CD4-positive, alpha-beta T cell treated with Interleukin-4 for 1 hour (primary cell): ENCODE measurements at regions not wholly inside any gene's neighbourhood (a gene's known extent, or its start where the extent isn't known, plus 50 kb on each side); places are given as distances from the start of the nearest gene placed in this dataset.

Experiments used
- DNase-seq, 2 donors: peaks; one replicate each; pipeline ENCODE4 v3.0.0-alpha.2; 2020 to 2022

DNA sequence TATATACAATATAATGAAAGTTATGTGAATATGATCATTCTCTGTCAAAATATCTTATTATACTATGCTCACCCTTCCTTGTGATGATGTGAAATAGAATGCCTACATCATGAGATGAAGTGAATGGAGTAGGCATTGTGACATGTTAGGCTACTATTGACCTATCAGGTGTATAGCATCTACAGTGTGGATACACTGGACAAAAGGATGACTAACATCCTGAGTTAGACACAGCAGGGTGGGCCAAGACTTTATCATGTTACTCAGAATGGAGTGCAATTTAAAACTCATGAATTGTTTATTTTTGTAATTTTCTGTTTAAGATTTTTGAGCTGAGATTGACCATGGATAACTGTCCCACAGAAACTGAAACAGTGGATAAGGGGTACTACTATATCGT lies 53.4 kb upstream of the NAV3 start:
- no peak for DNase-seq

DNA sequence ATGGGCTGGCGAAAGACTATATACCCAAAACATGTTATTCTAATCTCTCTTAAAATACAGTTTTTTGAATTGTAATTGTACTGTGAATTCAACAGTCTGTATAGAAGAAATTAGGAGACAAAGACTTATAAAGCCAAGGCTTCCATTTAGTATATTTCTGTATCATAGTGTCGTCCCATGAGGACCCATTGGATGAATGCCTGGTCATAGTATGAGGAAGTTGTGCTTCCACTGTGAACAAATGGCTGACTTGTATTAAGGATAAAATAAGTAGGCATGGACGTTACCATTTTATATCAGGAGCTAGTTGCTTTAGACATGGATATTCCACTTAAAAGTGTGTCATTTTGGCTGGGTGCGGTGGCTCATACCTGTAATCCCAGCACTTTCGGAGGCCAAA lies 55.9 kb upstream of the NAV3 start:
- no peak for DNase-seq

DNA sequence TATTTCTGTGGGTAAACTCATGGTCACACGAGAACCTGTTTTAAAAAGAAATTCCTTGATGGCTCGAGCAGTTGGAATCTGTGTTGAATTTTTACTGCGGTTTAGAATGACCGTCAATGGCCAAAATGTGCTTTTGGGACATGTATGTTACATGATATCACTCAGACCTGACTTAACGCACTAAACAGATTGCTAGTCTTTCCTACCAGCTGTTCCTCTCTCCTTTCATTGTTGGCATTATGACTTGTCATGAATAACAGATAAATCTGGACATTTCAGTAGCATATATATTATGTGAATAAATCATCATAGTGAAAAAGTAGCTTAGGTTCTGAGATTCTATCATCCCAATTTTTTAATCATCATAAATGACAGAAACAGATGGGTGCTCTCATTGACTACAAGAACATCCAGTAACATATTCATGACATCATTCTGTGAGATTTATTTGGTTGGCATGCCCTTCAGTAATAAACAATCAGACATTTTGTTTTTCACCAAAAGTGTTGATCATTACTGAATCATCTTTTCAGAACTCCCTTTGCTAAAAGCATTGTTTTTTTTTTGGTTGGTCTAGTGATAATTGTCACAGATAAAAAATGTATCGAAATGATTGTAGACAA lies 57.9 kb upstream of the NAV3 start:
- DNase-seq, result no peak

DNA sequence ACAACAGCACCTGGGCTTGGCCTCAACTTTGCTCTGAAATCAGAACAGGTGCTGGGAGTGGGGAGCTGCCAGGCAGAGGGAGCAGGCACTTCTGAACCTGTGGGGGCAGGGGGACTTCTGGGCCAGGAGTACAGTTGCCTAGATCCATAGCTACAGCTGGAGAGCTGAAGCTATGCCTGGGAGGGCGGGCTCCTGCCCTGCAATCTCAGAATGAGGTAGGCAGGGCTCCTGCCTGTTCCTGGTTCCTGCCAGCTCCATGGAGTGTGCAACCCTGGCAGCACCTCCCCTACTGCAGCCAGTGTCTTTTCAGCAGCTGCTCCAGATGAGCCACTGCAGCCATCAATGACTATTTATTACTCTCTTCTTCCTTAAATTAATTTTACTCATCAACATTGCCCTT lies 62.1 kb upstream of the NAV3 start:
- DNase-seq, result no peak

DNA sequence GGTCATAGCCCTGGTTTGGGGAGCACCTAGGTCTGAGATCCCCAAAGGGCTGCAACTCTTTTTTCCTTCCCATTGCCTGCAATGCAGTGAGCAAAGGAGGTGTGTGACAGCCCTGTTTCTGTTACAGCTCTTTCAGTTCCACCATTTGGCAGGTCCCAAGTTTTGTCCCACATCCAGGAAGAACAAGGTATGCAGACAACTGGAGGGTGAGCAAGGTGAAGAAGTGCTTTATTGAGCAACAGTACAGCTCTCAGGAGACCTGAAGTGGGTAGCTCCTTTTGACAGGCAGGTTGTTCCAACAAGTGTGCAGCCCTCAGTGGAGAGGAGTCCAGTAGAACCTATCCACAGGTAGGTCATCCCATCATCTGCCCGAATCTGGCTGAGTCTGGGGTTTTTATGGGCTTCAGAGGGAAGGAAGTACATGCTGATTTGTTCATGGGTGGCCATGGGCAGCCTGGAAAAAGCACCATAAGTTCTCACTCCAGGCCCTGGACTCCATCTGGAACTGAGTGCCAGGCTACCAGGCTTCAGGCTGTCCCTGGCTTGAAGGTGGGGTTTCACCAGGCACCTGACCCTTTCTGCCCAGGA lies 62.8 kb upstream of the NAV3 start:
- DNase-seq, result no peak

DNA sequence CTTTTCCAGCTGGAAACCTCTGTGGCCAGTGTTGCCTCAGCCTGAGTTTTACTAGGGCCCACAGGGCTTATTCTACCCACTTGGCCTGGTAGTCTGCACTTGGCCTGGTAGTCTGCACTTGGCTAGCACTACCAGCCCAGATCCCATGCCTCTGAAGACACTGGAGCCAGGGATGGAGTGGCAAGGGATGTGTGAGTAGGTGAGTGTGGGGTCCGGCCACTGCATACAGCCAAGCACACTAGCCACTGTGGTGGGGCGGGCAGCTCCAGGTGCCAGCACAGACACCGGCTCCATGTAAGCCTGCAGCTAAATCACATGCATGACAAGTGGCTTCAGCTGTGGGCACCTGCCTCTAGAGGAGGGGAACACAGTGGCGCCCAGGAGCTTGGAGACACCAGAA lies 63.4 kb upstream of the NAV3 start:
- no peak for DNase-seq

DNA sequence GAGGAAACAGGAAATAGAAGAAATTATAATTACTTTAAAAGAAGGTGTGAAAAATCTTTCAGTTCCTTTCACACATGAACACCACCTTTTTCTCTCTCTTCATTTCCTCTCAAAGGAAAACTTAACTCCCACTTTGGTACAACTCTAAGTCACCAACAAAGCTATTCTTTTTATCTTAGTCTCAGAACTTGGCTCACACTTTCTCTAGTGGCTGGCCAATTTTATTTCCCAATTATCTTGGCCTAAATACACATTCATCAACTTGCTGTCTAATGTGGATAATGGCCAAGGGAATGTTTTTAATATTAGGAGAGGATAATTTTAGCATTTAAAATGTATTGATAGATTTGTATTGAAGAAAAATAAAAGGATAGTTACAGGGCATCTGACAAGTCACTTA lies 64.5 kb upstream of the NAV3 start:
- no peak for DNase-seq

DNA sequence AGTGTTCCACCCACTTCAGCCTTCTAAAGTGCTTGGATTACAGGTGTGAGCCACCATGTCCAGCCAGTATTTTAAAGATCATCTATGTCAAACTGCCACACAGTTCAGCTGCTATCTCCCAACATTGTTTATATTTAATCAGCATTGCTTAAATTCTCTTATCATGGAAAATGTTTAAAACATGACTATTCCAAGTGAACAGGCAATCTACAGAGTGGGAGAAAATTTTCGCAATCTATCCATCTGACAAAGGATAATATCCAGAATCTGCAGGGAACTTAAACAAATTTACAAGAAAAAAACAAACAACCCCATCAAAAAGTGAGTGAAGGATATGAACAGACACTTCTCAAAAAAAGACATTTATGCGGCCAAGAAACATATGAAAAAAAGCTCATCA lies 69.4 kb upstream of the NAV3 start:
- DNase-seq, result no peak

DNA sequence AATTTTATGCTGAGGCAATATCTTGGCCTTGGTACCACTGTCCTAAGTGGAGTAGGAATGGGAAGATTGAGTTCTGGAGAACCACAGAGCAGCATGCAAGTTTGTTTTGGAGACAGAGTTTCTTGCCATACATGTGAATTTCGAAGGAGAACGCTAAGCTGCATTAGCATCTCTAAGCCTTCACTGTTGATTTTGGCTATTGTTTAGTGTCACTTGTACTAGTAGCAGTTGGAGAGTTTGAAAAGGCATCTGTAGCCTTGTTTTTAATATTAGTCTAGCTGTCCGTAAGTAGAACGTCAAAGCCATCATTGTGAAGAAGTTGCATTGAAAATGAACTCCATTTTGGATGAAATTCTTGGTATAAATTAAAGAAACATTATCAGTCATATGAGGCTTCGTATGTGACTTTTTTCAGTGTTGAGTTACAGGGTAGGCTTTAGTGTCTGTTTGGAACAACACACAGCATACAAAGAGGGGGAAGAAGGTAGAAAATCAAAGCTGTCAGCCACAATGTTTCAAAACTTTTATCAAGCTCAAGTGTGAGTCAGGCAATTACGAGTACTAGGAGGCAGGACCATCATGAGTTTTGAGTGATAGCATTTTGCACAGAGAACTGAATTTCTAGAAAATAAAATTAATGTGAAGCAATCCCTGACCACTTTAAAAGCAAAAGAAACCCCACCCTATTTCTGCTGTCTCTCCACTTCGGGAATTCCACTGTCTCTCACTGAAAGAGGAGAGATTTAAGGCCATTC lies 70.2 kb upstream of the NAV3 start:
- no peak for DNase-seq

DNA sequence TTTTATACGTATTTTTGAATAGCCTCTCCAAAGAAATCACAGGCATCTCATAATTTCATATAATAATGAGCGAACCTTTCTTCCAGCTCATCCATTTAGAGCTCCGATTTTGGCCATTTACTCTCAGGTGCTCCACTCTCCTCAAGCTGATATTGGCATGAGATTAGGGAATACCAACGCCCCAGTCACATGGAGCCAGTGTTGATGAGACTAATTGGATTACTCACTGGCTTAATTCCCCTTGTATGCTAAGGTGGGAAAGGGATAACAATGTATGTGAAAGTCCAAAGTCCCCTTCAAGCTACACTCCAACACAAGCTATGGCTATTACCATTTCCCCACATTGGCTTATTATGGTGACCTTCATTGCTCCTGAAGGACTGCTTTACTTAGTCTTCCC lies 76.6 kb upstream of the NAV3 start:
- DNase-seq, result no peak

DNA sequence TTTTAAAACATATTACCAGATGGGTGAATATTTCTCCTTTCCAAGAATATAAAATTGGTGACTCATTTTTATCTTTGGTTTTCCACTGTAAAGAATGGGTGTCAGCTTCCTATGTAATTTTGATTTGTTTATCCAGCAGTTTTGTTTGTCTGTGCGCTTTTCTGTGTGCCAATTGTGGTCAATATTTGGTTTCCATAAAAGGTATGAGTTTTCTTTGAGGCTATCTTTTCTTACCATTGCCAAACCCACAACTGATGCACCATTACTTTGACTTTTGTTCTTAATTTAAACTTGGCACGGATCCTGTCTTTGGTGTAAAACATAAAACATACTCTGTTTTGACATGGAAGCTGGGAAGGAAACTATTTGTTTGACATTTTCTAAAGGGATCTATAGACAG lies 78.8 kb upstream of the NAV3 start:
- no peak for DNase-seq

DNA sequence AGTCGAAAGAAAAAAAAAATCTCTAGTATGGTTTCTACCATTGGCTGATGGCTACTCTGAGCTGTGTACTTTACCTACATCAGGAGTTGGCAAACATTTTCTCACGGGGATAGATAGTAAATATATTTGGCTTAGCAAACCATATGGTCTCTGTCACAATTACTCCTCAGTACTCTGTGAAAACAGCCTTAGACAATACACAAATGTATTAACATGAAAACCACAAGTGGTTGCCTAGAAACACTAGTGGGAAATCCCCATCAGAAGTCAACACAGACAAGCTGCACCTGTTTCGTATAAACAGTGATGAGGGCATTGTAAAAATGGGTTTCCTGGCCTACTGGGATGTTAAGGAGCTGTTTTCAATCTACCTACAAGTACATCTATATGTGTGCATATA lies 84.6 kb upstream of the NAV3 start:
- peak in 1 of 2 donors; percentile 1 for DNase-seq

DNA sequence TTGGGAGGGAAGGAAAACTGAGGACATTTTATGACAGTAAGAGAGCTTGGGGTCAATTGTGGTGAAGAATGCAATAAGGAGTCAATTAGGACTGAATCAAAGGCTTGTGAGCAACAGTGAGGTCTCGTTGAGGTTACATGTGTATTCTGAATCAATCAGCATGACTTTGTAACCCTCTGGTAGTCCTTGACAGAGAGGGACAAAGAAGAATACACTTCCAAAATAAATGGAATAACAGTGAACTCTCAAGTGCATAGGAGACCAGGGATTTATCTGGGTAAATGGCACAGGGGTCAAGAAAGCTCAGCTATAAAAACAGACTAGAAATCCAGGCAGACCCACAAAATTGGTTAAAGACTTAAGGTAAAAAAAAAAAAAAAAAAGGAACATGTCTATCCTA lies 85.1 kb upstream of the NAV3 start:
- DNase-seq, result no peak

DNA sequence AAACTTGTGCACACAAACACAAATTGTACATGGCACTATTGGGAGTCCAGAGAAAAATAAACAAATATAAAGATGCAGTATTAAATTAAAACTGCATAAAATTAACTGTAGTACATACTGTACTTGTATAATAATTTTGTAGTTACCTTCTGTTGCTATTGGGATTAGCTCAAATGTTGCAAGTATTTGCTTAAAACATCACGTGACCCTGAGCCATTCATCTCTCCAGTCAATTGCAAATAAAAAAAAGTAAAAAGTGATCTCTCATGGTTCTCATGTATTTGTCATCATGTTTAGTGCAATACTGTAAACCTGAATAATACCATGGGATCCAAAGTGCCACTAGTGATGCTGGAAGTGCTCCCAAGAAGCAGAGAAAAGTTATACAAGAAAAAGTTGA lies 88.1 kb upstream of the NAV3 start:
- DNase-seq, result no peak

DNA sequence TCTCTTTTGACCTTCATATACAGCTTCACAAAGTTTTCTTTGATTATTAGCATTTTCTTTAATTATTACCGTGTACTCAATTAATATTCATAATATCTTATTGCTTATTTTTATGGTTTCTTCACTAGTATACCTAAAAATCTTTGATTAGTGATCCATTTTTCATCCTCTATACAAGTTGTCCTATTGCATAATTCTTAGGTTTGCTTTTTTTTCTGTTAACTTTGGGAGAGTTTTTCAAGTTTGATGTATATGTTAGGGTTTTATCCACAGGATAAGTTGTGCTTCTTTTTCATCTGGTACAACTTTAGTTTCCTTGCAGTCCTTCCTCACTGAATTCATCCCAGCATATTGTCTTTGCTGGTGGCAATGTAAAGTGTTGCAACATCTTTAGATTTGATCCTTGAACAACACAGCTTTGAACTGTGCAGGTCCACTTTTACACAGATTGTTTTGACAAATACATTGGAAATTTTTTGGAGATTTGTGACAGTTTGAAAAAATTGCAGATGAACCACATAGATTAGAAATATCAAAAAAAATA lies 88.6 kb upstream of the NAV3 start:
- DNase-seq, result no peak

DNA sequence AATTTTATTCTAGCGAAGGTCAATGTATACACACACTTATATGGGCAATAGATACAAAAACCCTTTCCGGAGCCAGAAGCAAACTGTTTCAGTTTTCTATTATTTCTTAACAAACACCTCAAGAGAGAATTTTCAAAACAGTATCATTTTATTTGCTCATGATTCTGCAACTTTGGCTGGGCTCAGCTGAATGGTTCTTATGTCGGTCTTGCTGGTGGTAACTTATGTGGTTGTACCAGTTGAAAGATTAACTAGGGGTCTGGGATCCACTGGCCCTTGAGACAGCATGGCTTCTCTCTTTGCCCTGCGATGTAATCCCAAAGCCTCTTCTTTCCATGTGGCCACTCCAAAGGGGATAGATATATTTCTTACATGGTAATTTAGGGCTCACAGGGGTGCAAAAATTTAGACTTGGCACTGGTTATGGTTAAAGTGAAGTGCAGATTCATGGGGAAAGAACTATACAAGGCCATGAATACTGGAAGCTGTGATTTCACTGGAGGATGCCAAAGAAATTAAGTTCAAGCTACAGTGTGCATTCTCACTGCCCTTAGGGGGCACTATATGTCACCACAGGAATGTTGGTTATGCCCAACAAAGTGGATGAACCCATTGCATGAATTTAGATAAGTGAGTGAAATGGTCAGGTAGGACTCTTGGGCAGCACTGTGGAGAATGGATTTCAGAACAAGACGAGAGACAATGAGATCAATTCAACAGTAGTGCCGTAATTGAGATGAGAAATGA lies 94.3 kb upstream of the NAV3 start:
- no peak for DNase-seq

DNA sequence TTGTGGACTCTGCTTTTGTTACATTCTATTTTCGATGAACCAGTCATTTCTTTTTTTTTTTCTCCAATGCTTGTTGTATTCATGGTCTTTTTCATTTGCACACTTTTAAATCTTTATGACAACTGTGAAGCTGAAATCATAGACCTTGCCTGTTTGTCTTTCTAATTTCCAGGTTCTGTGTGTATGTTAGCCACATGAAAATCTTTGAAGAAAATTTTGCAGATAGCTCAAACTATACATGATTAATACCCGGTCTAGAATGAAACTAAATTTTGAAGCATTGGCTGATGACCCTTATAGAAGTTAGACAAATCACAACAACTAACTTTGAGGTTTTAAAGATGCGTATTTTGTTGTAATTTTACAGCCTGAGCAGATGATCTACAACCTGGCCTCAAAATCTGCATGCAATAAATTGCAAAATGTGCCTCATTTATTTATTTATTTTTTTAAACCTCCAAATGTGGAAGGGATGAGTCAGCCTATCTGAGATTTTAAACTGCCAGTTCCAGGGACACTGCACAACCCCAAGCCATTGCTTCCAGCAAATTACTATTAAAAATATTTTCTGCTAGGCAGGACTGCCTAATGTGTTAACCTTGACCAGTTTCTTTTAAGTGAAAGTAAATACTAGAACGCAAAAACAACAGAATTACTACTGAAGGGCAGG lies 96.3 kb upstream of the NAV3 start:
- no peak for DNase-seq

DNA sequence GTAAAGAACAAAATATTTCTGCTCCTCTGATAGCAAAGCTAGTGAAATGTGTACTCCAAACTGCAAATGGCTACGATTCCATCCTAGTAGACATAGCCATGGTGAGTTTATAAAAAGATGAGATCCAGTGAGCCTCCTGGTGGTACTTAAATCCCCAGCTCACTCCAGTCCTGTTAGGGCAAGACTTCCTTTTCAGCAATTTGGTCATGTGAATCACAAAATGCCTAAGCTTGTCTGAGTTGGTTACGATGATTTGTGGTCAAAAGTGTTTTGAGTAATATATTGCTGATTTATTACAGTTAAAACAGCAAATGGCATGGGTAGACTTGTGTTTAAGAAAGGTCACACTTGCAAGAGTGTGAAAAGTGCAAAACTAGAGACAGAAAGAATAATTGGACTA lies 102.7 kb upstream of the NAV3 start:
- no peak for DNase-seq

DNA sequence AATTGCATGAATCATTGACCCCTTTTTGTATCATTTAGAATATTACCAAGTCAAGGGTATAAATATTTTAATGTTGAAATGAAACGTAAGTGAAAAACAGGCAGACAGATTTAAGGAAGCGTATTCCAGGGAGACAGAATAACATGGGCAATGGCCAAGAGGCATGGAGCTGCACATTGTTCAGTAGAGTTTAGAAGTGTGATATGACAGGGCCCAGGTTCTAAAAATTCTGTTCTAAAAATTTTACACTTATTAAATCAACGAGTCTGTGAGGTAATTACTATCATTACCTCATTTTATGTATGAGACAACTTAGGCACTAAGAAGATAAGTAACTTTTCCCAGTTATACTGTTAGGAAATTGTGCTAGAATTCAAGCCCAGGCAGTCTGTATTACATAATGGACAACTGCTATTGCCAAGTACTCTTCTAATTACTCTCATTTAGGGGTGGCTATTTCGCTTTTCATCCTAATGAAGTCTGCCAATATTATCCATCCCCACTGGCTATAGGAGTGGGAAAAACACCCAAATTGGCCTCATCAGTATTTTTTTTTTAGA lies 103.2 kb upstream of the NAV3 start:
- DNase-seq, result no peak

DNA sequence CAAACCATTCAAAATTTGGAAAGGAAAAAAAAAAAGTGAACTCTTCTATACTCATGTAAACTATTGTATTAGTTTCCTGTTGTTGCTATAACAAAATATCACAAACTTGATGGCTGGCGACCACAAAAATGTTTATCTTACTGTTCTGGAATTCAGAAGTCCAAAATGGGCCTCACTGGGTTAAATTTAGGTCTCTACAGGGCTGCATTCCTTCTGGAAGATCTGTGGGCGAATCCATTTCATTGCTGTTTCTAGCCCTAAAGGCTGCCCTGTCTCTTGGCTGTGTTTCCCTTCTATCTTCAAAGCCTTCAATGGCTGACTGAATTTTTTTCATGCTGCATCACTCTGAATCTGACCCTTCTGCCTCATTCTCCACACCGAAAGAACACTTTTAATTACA lies 105.1 kb upstream of the NAV3 start:
- no peak for DNase-seq

DNA sequence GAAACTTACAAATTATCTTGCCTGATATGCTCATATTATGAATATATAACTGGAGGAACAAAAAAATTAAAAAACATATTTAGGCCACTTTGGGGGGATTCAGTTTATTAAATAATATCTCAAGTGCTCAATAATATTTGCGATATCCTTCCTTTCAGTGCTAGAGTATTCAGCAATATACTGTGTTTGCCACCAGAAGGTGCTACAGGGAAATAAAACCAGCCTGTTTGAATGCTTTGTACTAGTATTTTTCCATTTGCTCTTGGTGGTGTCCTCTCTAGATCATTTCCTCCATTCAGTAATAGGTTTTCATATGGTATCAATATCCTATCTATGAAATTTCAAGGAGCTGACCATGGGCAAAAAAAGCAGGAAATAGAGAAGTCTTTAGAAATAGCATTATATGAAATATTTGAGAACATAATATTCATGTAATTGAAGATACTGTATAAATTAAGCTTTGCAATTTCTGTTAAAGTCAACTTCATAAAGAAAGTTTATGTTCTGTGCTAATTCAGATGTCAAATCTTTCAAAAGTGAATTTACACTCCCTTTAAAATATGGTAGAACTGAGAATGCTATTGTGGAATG lies 106.2 kb upstream of the NAV3 start:
- DNase-seq, result no peak

DNA sequence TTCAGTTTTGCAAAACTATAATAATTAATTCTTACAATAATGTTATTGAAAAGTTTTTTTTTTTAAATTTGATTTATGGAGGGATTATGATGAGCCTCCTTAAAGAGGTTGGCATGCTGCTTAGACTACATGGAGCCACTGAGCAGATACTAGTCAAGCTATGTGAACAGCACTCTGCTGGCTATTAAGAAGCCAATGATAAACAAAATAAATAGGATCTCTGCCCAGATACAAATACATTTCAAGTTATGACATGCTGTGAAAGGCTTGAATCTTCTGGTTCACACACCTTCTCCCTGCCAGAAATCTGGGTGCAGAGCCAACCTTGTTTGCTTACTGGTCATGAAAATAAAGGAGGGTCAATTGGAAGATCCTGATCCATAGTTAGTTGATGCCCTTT lies 107.4 kb upstream of the NAV3 start:
- no peak for DNase-seq
